Occipital lobe (tissue), 1 donor: ENCODE measurements at regions not wholly inside any gene's neighbourhood (a gene's known extent, or its start where the extent isn't known, plus 50 kb on each side); places are given as distances from the start of the nearest gene placed in this dataset.
"Not testable (repeated sequence)": the region's sequence is repeated elsewhere in the genome, so short reads cannot be mapped to it uniquely, and the experiment has no call there.

Experiments used
- DNase-seq: peaks from one replicate; lab custom pipeline; 2025; lab: John Stamatoyannopoulos, UW

GRCh38 chr4:17066236-17066635, 167.8 kb upstream of the LDB2 start:
- no peak for DNase-seq

- DNase-seq, result no peak
Observed at GRCh38 chr4:17065821-17066220, 167.4 kb upstream of the LDB2 start.

GRCh38 chr4:17064959-17065358, 166.5 kb upstream of the LDB2 start:
- DNase-seq, result no peak

- no peak for DNase-seq
Observed at GRCh38 chr4:17063888-17064287, 165.4 kb upstream of the LDB2 start.

- DNase-seq, result no peak
Observed at GRCh38 chr4:17060230-17060629, 161.8 kb upstream of the LDB2 start.

- peak; percentile 9 for DNase-seq
Observed at GRCh38 chr4:17058916-17059741, 160.7 kb upstream of the LDB2 start.

GRCh38 chr4:17058536-17058915, 160.1 kb upstream of the LDB2 start:
- DNase-seq, result peak; percentile 21

GRCh38 chr4:17057035-17057434, 158.6 kb upstream of the LDB2 start:
- no peak for DNase-seq

GRCh38 chr4:17055788-17056187, 157.3 kb upstream of the LDB2 start:
- DNase-seq, result peak; percentile 42

- DNase-seq, result no peak
Observed at GRCh38 chr4:17045866-17046265, 147.4 kb upstream of the LDB2 start.

- no peak for DNase-seq
Observed at GRCh38 chr4:17038510-17039176, 140.2 kb upstream of the LDB2 start.

GRCh38 chr4:17033768-17034181, 135.3 kb upstream of the LDB2 start:
- DNase-seq, result no peak

- DNase-seq, result no peak
Observed at GRCh38 chr4:17033025-17033767, 134.8 kb upstream of the LDB2 start.

- DNase-seq, result no peak
Observed at GRCh38 chr4:17030543-17030942, 132.1 kb upstream of the LDB2 start.

GRCh38 chr4:17029964-17030363, 131.5 kb upstream of the LDB2 start:
- no peak for DNase-seq

- no peak for DNase-seq
Observed at GRCh38 chr4:17029432-17029831, 131.0 kb upstream of the LDB2 start.

GRCh38 chr4:17027495-17027894, 129.1 kb upstream of the LDB2 start:
- peak; percentile 2 for DNase-seq

- DNase-seq, result no peak
Observed at GRCh38 chr4:17024425-17024824, 126.0 kb upstream of the LDB2 start.

- DNase-seq, result no peak
Observed at GRCh38 chr4:17020901-17021300, 122.5 kb upstream of the LDB2 start.

GRCh38 chr4:17020451-17020850, 122.0 kb upstream of the LDB2 start:
- DNase-seq, result no peak

GRCh38 chr4:17018621-17019020, 120.2 kb upstream of the LDB2 start:
- DNase-seq, result not testable (repeated sequence)

GRCh38 chr4:17018013-17018412, 119.6 kb upstream of the LDB2 start:
- DNase-seq, result no peak
